ENCODE measurements at regions not wholly inside any gene's neighbourhood (a gene's known extent, or its start where the extent isn't known, plus 50 kb on each side); places are given as distances from the start of the nearest gene placed in this dataset.

DNA sequence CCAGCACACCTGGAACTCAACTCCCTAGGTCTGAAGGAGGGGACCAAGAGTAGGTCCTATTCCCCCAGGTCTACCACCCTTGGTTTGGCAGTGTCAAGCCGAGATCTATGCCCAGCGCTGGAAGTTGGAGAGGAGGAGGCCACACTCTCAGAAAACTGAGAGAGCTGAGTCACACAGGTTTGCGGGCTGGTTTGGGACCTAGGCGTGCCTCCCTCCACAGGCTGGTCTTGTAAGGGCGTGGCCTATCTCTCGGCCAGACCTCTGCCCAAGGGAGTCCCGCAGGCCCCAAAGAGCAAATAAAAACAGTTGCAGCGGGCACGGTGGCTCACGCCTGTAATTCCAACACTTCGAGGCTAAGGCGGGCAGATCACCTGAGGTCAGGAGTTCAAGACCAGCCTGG, 52.9 kb upstream of the INTU start:
- TF ChIP-seq, protein P1, sequence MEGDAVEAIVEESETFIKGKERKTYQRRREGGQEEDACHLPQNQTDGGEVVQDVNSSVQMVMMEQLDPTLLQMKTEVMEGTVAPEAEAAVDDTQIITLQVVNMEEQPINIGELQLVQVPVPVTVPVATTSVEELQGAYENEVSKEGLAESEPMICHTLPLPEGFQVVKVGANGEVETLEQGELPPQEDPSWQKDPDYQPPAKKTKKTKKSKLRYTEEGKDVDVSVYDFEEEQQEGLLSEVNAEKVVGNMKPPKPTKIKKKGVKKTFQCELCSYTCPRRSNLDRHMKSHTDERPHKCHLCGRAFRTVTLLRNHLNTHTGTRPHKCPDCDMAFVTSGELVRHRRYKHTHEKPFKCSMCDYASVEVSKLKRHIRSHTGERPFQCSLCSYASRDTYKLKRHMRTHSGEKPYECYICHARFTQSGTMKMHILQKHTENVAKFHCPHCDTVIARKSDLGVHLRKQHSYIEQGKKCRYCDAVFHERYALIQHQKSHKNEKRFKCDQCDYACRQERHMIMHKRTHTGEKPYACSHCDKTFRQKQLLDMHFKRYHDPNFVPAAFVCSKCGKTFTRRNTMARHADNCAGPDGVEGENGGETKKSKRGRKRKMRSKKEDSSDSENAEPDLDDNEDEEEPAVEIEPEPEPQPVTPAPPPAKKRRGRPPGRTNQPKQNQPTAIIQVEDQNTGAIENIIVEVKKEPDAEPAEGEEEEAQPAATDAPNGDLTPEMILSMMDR (IDR thresholded peaks at IDR 0.05), result no peak

DNA sequence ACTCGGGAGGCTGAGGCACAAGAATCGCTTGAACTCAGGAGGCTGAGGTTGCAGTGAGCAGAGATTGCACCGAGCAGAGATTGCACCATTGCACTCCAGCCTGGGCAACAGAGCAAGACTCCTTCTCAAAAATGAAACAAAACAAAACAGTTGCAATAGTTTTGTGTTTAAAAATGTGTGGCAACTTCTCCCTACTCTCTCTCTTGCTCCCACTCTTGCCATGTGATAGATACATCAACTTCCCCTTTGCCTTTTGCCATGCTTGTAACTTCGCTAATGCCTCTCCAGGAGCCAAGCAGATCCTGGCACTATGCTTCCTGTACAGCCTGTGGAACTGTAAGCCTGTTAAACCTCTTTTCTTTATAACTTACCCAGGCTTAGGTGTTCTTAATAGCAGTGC, 52.5 kb upstream of the INTU start:
- TF ChIP-seq, protein P1 (IDR thresholded peaks at IDR 0.05), result no peak

DNA sequence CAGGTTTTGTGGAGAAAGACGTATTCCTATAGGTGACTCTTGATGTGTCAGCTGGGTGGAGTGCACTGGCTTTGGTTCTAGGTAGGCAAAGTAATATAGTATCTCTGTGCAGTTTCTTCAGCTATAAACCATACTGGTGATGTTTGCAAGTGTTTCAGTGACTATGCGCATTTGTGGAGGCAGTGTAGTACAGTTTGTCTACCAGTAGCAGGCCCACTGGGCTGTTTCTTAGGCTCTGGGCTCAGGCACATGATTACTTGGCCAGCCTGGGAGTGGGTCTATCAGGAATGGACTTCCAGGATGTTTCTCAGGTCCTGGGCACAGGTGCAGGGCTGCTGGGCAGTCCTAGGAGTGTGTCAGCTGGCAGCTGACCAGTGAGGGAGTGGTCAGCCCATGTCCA, 51.9 kb upstream of the INTU start:
- TF ChIP-seq, protein P1 (IDR thresholded peaks at IDR 0.05), result no peak
